ENCODE measurements at regions not wholly inside any gene's neighbourhood (a gene's known extent, or its start where the extent isn't known, plus 50 kb on each side); places are given as distances from the start of the nearest gene placed in this dataset.
"Not testable (repeated sequence)": the region's sequence is repeated elsewhere in the genome, so short reads cannot be mapped to it uniquely, and the experiment has no call there.

DNA sequence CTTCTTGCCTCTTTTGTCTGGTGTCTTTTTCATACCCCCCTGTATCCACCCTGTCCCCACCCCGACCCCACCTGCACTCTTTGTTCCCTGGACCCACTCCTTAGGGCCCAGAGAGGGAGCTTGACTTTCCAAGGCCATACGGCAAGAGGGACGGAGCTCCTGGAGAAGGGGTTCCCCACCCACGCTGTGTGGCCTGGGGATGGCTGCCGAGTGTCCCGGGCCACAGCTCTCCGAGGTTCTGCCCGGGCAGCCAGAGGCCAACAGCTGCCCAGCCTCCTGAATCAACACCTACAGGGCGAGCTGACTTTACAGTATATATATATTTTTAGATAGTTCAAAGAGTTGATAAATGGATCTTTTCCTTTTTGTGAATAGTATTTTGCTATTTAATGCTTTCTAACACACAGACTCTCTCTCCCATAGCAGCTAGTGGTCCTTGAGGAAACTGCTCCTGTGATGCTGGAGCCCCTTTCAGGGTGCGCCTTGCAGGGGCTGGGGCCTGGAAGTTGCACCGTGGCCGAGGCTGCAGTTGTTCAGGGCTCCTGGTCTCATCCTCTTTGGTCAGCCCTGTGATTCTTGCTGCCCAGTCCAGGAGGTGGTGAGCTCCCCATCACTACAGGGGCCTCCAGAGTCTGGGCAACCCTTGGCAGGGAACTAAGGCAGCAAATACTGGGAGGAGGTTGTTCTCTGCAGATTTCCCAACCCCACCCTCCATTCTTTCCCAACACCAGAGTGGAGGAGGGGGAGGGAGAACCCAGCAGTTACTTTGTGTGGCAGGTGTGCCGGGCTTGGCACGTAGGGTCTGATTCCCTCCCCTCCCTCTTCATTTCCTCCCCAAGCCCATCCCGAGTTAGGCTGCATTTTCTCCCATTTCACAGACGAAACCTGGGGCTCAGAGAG lies 321.6 kb downstream of the PTPRU start:
- Histone ChIP-seq H3K36me3 (ENCODE audit: control insufficient read depth in 2 of 2, insufficient read depth in 2 of 2, low read length in 1 of 2) (no peaks in the 10 kb centered on the region), H3K4me1 (ENCODE audit: control insufficient read depth in 2 of 2, insufficient read depth in 2 of 2, low read length in 1 of 2) (no peaks in the 10 kb centered on the region), H3K9me3 (ENCODE audit: control insufficient read depth in 2 of 2, insufficient read depth in 1 of 2, low read depth in 1 of 2, low read length in 1 of 2) (peaks cover 2 to 4% of the 10 kb centered on the region in 2 donors), H3K4me3 (ENCODE audit: low read depth in 1 of 2, low read length in 2 of 2) (no peak overlapping the region), H3K27me3 (ENCODE audit: control insufficient read depth in 1 of 2, insufficient read depth in 2 of 2, low read length in 2 of 2) (peaks cover 0 to 3% of the 10 kb centered on the region in 2 donors), H3K27ac (ENCODE audit: low read depth in 2 of 2, low read length in 1 of 2) (no peak overlapping the region)
- 70 to 79% methylated on average over 16 of the region's 16 CpGs for WGBS, 2 donors

DNA sequence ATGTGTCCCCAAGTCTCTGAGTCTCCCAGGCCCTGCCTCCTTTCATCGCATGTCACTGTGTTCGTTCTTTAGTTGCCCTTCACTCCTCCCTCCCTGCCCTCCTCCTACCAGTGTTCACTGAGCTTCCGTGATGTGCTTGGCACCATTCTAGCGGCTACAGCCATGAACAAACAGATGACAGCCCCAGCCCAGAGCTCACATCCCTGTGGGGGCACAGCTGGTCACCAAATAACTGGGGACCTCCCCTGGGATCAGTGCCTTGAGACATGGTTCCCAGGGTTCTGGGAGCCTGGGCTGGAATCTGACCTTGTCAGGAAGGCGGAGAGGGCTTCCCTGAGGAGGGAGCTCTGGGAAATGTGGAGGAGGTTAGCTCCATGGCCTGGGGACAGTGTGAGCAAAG lies 320.7 kb downstream of the PTPRU start:
- no peak overlapping the region for H3K4me3 ChIP-seq (ENCODE audit: low read depth in 1 of 2, low read length in 2 of 2)
- H3K4me1 ChIP-seq (ENCODE audit: control insufficient read depth in 2 of 2, insufficient read depth in 2 of 2, low read length in 1 of 2), result no peaks in the 10 kb centered on the region
- WGBS, 2 donors, result 62 to 76% methylated on average over 5 of the region's 5 CpGs

DNA sequence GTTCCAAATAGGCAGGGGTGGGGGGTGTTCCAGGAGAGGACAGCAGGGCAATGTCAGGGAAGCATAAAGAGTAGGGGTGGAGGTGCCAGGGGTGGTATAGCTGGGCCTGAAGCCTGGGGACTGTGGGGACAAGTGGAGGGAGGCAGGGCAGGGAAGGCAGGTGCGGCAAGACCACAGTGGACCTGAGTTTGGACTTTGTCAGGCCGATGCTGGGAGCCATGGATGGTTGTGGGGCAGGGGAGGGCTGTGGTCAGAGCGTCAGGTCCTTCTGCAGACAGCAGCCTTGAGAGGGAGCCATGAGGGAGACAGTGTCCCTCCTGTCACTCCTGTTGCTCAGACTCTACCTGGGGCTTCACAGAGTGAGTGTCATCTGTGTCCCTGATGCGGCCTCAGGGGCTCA lies 320.3 kb downstream of the PTPRU start:
- H3K27me3 ChIP-seq (ENCODE audit: control insufficient read depth in 1 of 2, insufficient read depth in 2 of 2, low read length in 2 of 2), result peaks cover 0 to 3% of the 10 kb centered on the region in 2 donors
- H3K4me3 ChIP-seq (ENCODE audit: low read depth in 1 of 2, low read length in 2 of 2), result no peak overlapping the region
- WGBS, 2 donors, result 63 to 79% methylated on average over 4 of the region's 4 CpGs
- no peak overlapping the region for H3K27ac ChIP-seq (ENCODE audit: low read depth in 2 of 2, low read length in 1 of 2)
- no peaks in the 10 kb centered on the region for H3K36me3 ChIP-seq (ENCODE audit: control insufficient read depth in 2 of 2, insufficient read depth in 2 of 2, low read length in 1 of 2)
- peaks cover 0 to 3% of the 10 kb centered on the region in 2 donors for H3K9me3 ChIP-seq (ENCODE audit: control insufficient read depth in 2 of 2, insufficient read depth in 1 of 2, low read depth in 1 of 2, low read length in 1 of 2)
- no peaks in the 10 kb centered on the region for H3K4me1 ChIP-seq (ENCODE audit: control insufficient read depth in 2 of 2, insufficient read depth in 2 of 2, low read length in 1 of 2)

More for the DNA sequence above, 320.7 kb downstream of the PTPRU start:
- Histone ChIP-seq H3K27me3 (ENCODE audit: control insufficient read depth in 1 of 2, insufficient read depth in 2 of 2, low read length in 2 of 2) (peaks cover 0 to 3% of the 10 kb centered on the region in 2 donors), H3K27ac (ENCODE audit: low read depth in 2 of 2, low read length in 1 of 2) (no peak overlapping the region), H3K36me3 (ENCODE audit: control insufficient read depth in 2 of 2, insufficient read depth in 2 of 2, low read length in 1 of 2) (no peaks in the 10 kb centered on the region), H3K9me3 (ENCODE audit: control insufficient read depth in 2 of 2, insufficient read depth in 1 of 2, low read depth in 1 of 2, low read length in 1 of 2) (peaks cover 0 to 3% of the 10 kb centered on the region in 2 donors)

DNA sequence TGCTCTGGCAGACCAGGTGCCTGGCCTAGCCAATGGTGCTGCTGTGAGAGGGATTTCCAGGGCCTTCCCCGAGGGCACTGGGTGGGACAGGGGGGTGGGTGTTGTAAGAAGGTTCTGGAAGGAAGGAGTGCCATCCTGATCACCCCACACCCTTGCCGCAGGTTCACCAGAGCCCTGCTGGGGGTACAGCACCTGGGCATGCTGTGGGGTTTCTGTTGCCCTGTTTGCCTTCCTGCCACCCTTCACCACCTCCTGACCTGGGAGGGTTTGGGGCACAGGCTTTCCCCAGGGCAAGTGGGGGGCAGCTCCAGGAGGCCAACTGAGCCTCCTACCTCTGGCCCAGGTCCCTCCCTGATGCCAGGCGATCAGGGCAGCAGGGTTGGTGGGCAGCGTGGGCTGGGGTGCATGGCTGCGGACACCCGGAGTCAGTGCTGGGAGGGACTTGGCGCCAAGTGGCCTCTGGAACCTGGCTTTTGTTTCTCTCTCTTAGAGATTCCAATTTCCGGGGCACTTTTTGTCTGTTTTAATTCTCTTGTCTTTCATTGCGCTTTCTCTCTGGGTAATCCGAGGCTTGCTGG lies 318.8 kb downstream of the PTPRU start:
- Histone ChIP-seq H3K27me3 (ENCODE audit: control insufficient read depth in 1 of 2, insufficient read depth in 2 of 2, low read length in 2 of 2) (peaks cover 0 to 3% of the 10 kb centered on the region in 2 donors), H3K4me1 (ENCODE audit: control insufficient read depth in 2 of 2, insufficient read depth in 2 of 2, low read length in 1 of 2) (no peaks in the 10 kb centered on the region), H3K4me3 (ENCODE audit: low read depth in 1 of 2, low read length in 2 of 2) (no peak overlapping the region), H3K9me3 (ENCODE audit: control insufficient read depth in 2 of 2, insufficient read depth in 1 of 2, low read depth in 1 of 2, low read length in 1 of 2) (peaks cover 0 to 3% of the 10 kb centered on the region in 2 donors), H3K36me3 (ENCODE audit: control insufficient read depth in 2 of 2, insufficient read depth in 2 of 2, low read length in 1 of 2) (no peaks in the 10 kb centered on the region), H3K27ac (ENCODE audit: low read depth in 2 of 2, low read length in 1 of 2) (no peak overlapping the region)
- 76 to 78% methylated on average over 10 of the region's 10 CpGs for WGBS, 2 donors

DNA sequence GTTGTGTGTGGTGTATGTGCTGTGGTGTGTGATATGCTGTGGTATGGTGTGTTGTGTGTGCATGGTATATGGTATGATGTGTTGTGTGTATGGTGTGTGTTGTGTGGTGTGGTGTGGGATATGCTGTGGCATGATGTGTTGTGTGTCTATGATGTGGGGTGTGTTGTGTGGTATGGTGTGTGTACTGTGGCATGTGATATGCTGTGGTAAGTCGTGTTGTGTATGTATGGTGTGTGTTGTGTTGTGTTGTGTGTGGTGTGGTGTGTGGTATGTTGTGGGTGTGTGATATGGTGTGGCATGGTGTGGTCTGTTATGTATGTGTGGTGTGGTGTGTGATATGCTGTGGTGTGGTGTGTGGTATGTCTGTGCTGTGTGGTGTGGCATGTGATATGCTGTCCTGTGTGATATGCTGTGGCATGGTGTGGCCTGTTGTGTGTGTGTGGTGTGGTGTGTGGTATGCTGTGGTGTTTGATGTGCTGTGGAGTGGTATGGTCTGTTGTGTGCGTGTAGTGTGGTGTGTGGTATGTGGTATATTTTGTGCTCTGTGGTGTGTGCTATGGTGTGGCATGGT lies 318.0 kb downstream of the PTPRU start:
- WGBS, 2 donors, result 79 to 93% methylated on average over 2 of the region's 2 CpGs
- Histone ChIP-seq H3K9me3 (ENCODE audit: control insufficient read depth in 2 of 2, insufficient read depth in 1 of 2, low read depth in 1 of 2, low read length in 1 of 2) (peaks cover 0 to 3% of the 10 kb centered on the region in 2 donors), H3K27ac (ENCODE audit: low read depth in 2 of 2, low read length in 1 of 2) (no peak overlapping the region), H3K27me3 (ENCODE audit: control insufficient read depth in 1 of 2, insufficient read depth in 2 of 2, low read length in 2 of 2) (peaks cover 0 to 3% of the 10 kb centered on the region in 2 donors), H3K4me3 (ENCODE audit: low read depth in 1 of 2, low read length in 2 of 2) (no peak overlapping the region), H3K36me3 (ENCODE audit: control insufficient read depth in 2 of 2, insufficient read depth in 2 of 2, low read length in 1 of 2) (no peaks in the 10 kb centered on the region), H3K4me1 (ENCODE audit: control insufficient read depth in 2 of 2, insufficient read depth in 2 of 2, low read length in 1 of 2) (no peaks in the 10 kb centered on the region)

DNA sequence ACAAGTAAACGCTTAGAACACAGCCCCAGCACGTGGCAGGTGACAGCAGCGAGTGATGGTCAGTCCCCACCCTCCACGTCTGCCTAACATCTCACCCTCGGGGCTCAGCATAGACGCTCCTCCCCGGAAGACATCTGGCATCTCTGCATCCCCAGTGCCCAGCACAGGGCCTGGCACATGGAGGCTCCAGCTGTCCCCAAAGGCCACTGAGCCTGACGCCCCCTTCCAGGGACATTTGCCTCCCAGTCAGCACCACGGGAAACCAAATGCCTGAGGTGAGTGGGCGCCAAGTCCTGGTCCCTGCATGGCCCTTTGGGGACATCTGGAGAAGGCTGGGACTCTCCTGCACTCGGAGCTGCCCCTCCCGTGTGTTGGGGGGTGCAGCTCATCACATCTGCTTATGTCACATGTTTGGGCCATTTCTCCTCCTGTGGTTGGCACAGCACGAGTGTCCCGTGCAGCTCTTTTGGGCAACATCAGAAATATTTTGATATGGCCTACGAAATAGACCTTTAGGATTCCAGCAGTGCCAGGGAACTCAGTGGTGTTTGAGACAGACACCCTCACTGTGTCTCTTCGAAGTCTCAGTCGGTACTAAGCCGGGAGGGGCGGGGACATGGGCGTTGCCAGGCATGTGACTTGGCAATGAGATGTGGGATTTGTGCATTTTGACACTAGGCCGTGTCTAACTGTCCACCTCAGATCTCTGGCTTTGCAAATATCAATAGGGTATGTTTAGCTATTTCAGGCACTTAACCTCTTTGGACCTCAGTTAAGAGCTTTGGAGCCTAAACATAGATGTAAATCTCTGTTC lies 315.0 kb downstream of the PTPRU start:
- H3K4me1 ChIP-seq (ENCODE audit: control insufficient read depth in 2 of 2, insufficient read depth in 2 of 2, low read length in 1 of 2), result no peaks in the 10 kb centered on the region
- no peaks in the 10 kb centered on the region for H3K9me3 ChIP-seq (ENCODE audit: control insufficient read depth in 2 of 2, insufficient read depth in 1 of 2, low read depth in 1 of 2, low read length in 1 of 2)
- no peak overlapping the region for H3K27ac ChIP-seq (ENCODE audit: low read depth in 2 of 2, low read length in 1 of 2)
- H3K4me3 ChIP-seq (ENCODE audit: low read depth in 1 of 2, low read length in 2 of 2), result no peak overlapping the region
- no peaks in the 10 kb centered on the region for H3K36me3 ChIP-seq (ENCODE audit: control insufficient read depth in 2 of 2, insufficient read depth in 2 of 2, low read length in 1 of 2)
- WGBS, 2 donors, result 62 to 69% methylated on average over 21 of the region's 21 CpGs
- H3K27me3 ChIP-seq (ENCODE audit: control insufficient read depth in 1 of 2, insufficient read depth in 2 of 2, low read length in 2 of 2), result no peaks in the 10 kb centered on the region

DNA sequence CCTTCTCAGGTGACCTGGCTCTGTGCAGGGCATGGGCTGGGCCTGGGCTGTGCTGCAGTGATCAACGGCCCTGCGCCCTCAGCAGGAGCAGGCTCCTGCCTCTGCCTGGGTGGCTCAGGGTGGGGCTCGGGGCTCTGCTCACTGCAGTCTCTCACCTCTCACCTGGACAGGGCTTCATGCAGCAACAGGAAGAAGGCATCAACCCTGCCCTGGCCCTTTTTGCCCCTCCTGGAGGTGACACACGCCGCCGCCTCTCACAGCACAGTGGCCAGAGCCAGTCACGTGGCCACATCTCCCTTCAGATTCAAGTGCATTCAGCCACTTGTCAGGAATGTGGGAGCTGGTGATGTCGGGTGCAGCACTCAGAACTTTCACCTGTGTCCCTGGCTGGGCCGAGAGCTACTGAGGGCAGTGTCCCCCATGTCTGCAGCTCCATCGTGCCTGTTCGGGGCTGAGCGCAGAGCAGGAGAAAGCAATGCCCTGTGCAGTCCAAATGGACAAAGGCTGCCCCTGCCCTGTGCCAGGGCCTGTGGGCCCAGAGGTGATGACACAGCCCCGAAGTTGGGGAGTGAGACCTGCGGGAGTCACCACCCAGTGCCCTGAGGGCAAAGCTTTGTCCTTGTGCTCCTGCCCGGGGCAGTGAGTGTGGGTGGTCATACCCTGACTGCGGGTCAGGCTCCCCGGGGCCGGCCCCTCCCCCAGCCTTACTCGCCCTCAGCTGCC lies 314.0 kb downstream of the PTPRU start:
- H3K4me3 ChIP-seq (ENCODE audit: low read depth in 1 of 2, low read length in 2 of 2), result no peak overlapping the region
- no peaks in the 10 kb centered on the region for H3K36me3 ChIP-seq (ENCODE audit: control insufficient read depth in 2 of 2, insufficient read depth in 2 of 2, low read length in 1 of 2)
- H3K9me3 ChIP-seq (ENCODE audit: control insufficient read depth in 2 of 2, insufficient read depth in 1 of 2, low read depth in 1 of 2, low read length in 1 of 2), result no peaks in the 10 kb centered on the region
- WGBS, 2 donors, result 59 to 62% methylated on average over 19 of the region's 19 CpGs
- no peaks in the 10 kb centered on the region for H3K27me3 ChIP-seq (ENCODE audit: control insufficient read depth in 1 of 2, insufficient read depth in 2 of 2, low read length in 2 of 2)
- no peaks in the 10 kb centered on the region for H3K4me1 ChIP-seq (ENCODE audit: control insufficient read depth in 2 of 2, insufficient read depth in 2 of 2, low read length in 1 of 2)
- H3K27ac ChIP-seq (ENCODE audit: low read depth in 2 of 2, low read length in 1 of 2), result no peak overlapping the region

DNA sequence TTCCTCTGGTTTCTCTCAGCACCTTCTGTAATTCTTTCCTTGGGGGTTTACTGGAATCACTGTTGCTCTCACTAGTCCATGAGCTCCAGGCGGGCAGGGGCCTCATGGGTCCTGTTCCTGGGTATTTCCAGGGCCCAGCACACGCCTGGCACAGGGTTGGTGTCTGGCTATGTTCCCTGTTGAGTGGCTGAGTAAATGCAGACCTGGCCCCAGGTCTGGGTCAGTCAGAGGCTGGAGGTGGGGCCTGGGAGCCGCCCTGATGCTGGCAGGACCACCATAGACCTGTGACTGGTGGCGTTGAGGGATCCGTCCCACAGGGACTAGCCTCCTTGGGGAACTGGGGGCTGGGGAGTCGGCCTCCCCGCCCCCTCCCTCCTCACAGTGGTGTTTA lies 313.4 kb downstream of the PTPRU start:
- WGBS, 2 donors, result 76 to 77% methylated on average over 7 of the region's 7 CpGs
- H3K4me3 ChIP-seq (ENCODE audit: low read depth in 1 of 2, low read length in 2 of 2); H3K27ac ChIP-seq (ENCODE audit: low read depth in 2 of 2, low read length in 1 of 2); H3K36me3 ChIP-seq (ENCODE audit: control insufficient read depth in 2 of 2, insufficient read depth in 2 of 2, low read length in 1 of 2); H3K4me1 ChIP-seq (ENCODE audit: control insufficient read depth in 2 of 2, insufficient read depth in 2 of 2, low read length in 1 of 2); H3K9me3 ChIP-seq (ENCODE audit: control insufficient read depth in 2 of 2, insufficient read depth in 1 of 2, low read depth in 1 of 2, low read length in 1 of 2); H3K27me3 ChIP-seq (ENCODE audit: control insufficient read depth in 1 of 2, insufficient read depth in 2 of 2, low read length in 2 of 2): not testable (repeated sequence)

DNA sequence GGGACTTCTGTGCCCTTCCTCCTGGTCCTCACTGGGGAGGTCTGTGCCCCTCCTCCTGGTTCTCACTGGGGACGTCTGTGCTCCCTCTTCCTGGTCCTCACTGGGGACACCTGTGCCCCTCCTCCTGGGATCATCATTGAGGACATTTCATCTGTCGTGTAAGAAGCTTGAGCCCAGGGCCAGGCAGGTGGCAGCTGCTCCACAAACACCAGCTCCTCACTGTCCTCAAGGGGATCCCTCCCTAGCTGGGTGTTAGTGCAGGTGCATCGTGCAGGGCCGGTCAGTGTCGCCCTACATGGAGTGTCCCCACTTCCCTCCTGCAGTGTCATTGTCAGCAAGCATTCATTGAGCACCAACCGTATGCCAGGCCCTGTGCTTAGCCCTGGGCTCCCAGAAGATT lies 312.7 kb downstream of the PTPRU start:
- H3K27ac ChIP-seq (ENCODE audit: low read depth in 2 of 2, low read length in 1 of 2), result no peak overlapping the region
- no peaks in the 10 kb centered on the region for H3K4me1 ChIP-seq (ENCODE audit: control insufficient read depth in 2 of 2, insufficient read depth in 2 of 2, low read length in 1 of 2)
- no peak overlapping the region for H3K4me3 ChIP-seq (ENCODE audit: low read depth in 1 of 2, low read length in 2 of 2)
- no peaks in the 10 kb centered on the region for H3K9me3 ChIP-seq (ENCODE audit: control insufficient read depth in 2 of 2, insufficient read depth in 1 of 2, low read depth in 1 of 2, low read length in 1 of 2)
- no peaks in the 10 kb centered on the region for H3K27me3 ChIP-seq (ENCODE audit: control insufficient read depth in 1 of 2, insufficient read depth in 2 of 2, low read length in 2 of 2)
- H3K36me3 ChIP-seq (ENCODE audit: control insufficient read depth in 2 of 2, insufficient read depth in 2 of 2, low read length in 1 of 2), result no peaks in the 10 kb centered on the region
- WGBS, 2 donors, result 75% methylated on average over 6 of the region's 6 CpGs

Data from esophagus (tissue), 2 donors.